ENCODE measurements at regions not wholly inside any gene's neighbourhood (a gene's known extent, or its start where the extent isn't known, plus 50 kb on each side); places are given as distances from the start of the nearest gene placed in this dataset.

GRCh38 chr4:153945704-153946103, 156.8 kb upstream of the SFRP2 start:
- DNase-seq (ENCODE audit: extremely low read depth, low read depth): no peak
- no peak overlapping the region for H3K4me3 ChIP-seq (replicated peaks; ENCODE audit: low read depth, low read length)
- TF ChIP-seq CTCF (IDR thresholded peaks at IDR 0.05; ENCODE audit: low read depth, low read length, missing control alignments): no peak

- TF ChIP-seq CTCF (IDR thresholded peaks at IDR 0.05; ENCODE audit: low read depth, low read length, missing control alignments): no peak
- no peak overlapping the region for H3K4me3 ChIP-seq (replicated peaks; ENCODE audit: low read depth, low read length)
- no peak for DNase-seq (ENCODE audit: extremely low read depth, low read depth)
Observed at GRCh38 chr4:153943738-153944415, 155.0 kb upstream of the SFRP2 start.

- H3K4me3 ChIP-seq (replicated peaks; ENCODE audit: low read depth, low read length): no peak overlapping the region
- no peak for TF ChIP-seq CTCF (IDR thresholded peaks at IDR 0.05; ENCODE audit: low read depth, low read length, missing control alignments)
- no peak for DNase-seq (ENCODE audit: extremely low read depth, low read depth)
Observed at GRCh38 chr4:153940916-153941315, 152.0 kb upstream of the SFRP2 start.

GRCh38 chr4:153939570-153939969, 150.7 kb upstream of the SFRP2 start:
- no peak for TF ChIP-seq CTCF (IDR thresholded peaks at IDR 0.05; ENCODE audit: low read depth, low read length, missing control alignments)
- no peak overlapping the region for H3K4me3 ChIP-seq (replicated peaks; ENCODE audit: low read depth, low read length)

GRCh38 chr4:153938994-153939393, 150.1 kb upstream of the SFRP2 start:
- DNase-seq (ENCODE audit: extremely low read depth, low read depth): no peak
- no peak for TF ChIP-seq CTCF (IDR thresholded peaks at IDR 0.05; ENCODE audit: low read depth, low read length, missing control alignments)
- no peak overlapping the region for H3K4me3 ChIP-seq (replicated peaks; ENCODE audit: low read depth, low read length)

More at GRCh38 chr4:153939570-153939969, 150.7 kb upstream of the SFRP2 start:
- DNase-seq (ENCODE audit: extremely low read depth, low read depth): no peak

GRCh38 chr4:153937289-153937688, 148.4 kb upstream of the SFRP2 start:
- H3K4me3 ChIP-seq (replicated peaks; ENCODE audit: low read depth, low read length): no peak overlapping the region
- no peak for TF ChIP-seq CTCF (IDR thresholded peaks at IDR 0.05; ENCODE audit: low read depth, low read length, missing control alignments)
- no peak for DNase-seq (ENCODE audit: extremely low read depth, low read depth)

GRCh38 chr4:153936121-153936520, 147.2 kb upstream of the SFRP2 start:
- H3K4me3 ChIP-seq (replicated peaks; ENCODE audit: low read depth, low read length): no peak overlapping the region
- TF ChIP-seq CTCF (IDR thresholded peaks at IDR 0.05; ENCODE audit: low read depth, low read length, missing control alignments): no peak
- no peak for DNase-seq (ENCODE audit: extremely low read depth, low read depth)

Data from HFF-Myc (cell line).